SK-N-SH treated with all-trans-retinoic acid at 6 μM for 48 hours (cell line): ENCODE measurements at regions not wholly inside any gene's neighbourhood (a gene's known extent, or its start where the extent isn't known, plus 50 kb on each side); places are given as distances from the start of the nearest gene placed in this dataset.

Experiments
- ATAC-seq: fragments of 200-7000 bp; cut with Tn5 transposase; 3 replicates; pipeline ENCODE4 v1.9.1; 2020; ENCODE audit warnings: mild to moderate bottlenecking, moderate library complexity
- ARNTL ChIP-seq: fragments of 450-650 bp; formaldehyde crosslinking; IDR thresholded peaks from 2 replicates; pipeline ENCODE4 v1.5.0; 2020; ENCODE audit warnings: low read depth, mild to moderate bottlenecking, moderate library complexity, borderline replicate concordance
- CREB5 ChIP-seq: fragments of 250-450 bp; sonication (Bioruptor Pico); IDR thresholded peaks from 2 replicates; pipeline ENCODE4 v1.5.1; 2020; ENCODE audit warnings: low read depth, mild to moderate bottlenecking, moderate library complexity
- CSDC2 ChIP-seq: fragments of 250-450 bp; sonication (Bioruptor Pico); IDR thresholded peaks from 2 replicates; pipeline ENCODE4 v1.5.0; 2020; ENCODE audit warnings: mild to moderate bottlenecking, moderate library complexity
- CSRNP3 ChIP-seq: fragments of 250-450 bp; sonication (Bioruptor Pico); IDR thresholded peaks from 2 replicates; pipeline ENCODE4 v1.5.1; 2021; ENCODE audit warnings: mild to moderate bottlenecking, moderate library complexity
- OSR1 ChIP-seq: fragments of 250-450 bp; sonication (Bioruptor Pico); IDR thresholded peaks from 2 replicates; pipeline ENCODE4 v1.8.0; 2022; ENCODE audit warnings: moderate library complexity, mild to moderate bottlenecking, inconsistent platforms
- PPARA ChIP-seq: fragments of 250-450 bp; sonication (Bioruptor Pico); IDR thresholded peaks from 2 replicates; pipeline ENCODE4 v1.5.0; 2020; ENCODE audit warnings: mild to moderate bottlenecking, borderline replicate concordance
- RARB ChIP-seq: fragments of 250-450 bp; sonication (Bioruptor Pico); IDR thresholded peaks from 2 replicates; pipeline ENCODE4 v1.8.0; 2021; ENCODE audit warnings: mild to moderate bottlenecking, moderate library complexity
- SNAI2 ChIP-seq: fragments of 250-450 bp; sonication (Bioruptor Pico); IDR thresholded peaks from 2 replicates; pipeline ENCODE4 v1.5.0; 2020; ENCODE audit warnings: mild to moderate bottlenecking, moderate library complexity
- TCF4 ChIP-seq: fragments of 250-450 bp; sonication (Bioruptor Pico); IDR thresholded peaks from 2 replicates; pipeline ENCODE4 v1.8.0; 2021; ENCODE audit warnings: mild to moderate bottlenecking, moderate library complexity, borderline replicate concordance
- ZC3H10 ChIP-seq: fragments of 250-450 bp; sonication (Bioruptor Pico); IDR thresholded peaks from 2 replicates; pipeline ENCODE4 v1.5.1; 2021; ENCODE audit warnings: mild to moderate bottlenecking, moderate library complexity
- ZFP3 ChIP-seq: fragments of 250-450 bp; sonication (Bioruptor Pico); IDR thresholded peaks from 2 replicates; pipeline ENCODE4 v1.5.0; 2020; ENCODE audit warnings: mild to moderate bottlenecking, moderate library complexity
- ZNF565 ChIP-seq: fragments of 450-650 bp; formaldehyde crosslinking; conservative IDR thresholded peaks from 2 replicates; pipeline ENCODE4 v1.5.0; 2020; ENCODE audit warnings: low read depth, mild to moderate bottlenecking, moderate library complexity
- ZNF70 ChIP-seq: fragments of 450-650 bp; formaldehyde crosslinking; IDR thresholded peaks from 2 replicates; pipeline ENCODE4 v1.5.0; 2020; ENCODE audit warnings: mild to moderate bottlenecking, moderate library complexity
- ZNF8 ChIP-seq: fragments of 450-650 bp; formaldehyde crosslinking; IDR thresholded peaks from 2 replicates; pipeline ENCODE4 v1.5.0; 2020; ENCODE audit warnings: mild to moderate bottlenecking, moderate library complexity
- TF ChIP-seq, protein P1 (sequence below): fragments of 250-450 bp; sonication (Bioruptor Pico); IDR thresholded peaks from 2 replicates; pipeline ENCODE4 v1.5.0; 2020; ENCODE audit warnings: mild to moderate bottlenecking, moderate library complexity
- TF ChIP-seq, protein P2 (sequence below): fragments of 250-450 bp; sonication (Bioruptor Pico); IDR thresholded peaks from 2 replicates; pipeline ENCODE4 v1.8.0; 2020; ENCODE audit warnings: mild to moderate bottlenecking, moderate library complexity, borderline replicate concordance

DNA sequence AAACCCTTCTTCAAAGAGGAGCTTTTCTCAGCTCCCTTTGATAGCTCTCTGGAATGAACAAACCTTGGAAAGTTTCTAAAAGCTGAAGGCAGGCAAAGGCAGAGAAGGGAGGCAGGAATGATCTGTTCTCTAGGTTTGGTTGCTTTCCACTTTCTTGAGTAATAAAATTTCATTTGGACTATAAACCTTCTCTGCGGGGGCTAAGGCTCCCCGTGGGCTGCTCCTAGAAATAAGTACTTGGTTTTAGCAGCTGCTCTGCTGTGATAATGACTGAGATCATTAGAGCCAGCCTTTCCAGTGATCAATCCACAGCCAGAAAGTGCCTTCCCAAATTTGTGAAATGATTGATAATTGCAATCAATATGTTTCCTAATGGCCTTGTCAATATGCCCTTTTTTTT is 183.8 kb upstream of the HTR2A start (continued):
- TF ChIP-seq, protein P1, sequence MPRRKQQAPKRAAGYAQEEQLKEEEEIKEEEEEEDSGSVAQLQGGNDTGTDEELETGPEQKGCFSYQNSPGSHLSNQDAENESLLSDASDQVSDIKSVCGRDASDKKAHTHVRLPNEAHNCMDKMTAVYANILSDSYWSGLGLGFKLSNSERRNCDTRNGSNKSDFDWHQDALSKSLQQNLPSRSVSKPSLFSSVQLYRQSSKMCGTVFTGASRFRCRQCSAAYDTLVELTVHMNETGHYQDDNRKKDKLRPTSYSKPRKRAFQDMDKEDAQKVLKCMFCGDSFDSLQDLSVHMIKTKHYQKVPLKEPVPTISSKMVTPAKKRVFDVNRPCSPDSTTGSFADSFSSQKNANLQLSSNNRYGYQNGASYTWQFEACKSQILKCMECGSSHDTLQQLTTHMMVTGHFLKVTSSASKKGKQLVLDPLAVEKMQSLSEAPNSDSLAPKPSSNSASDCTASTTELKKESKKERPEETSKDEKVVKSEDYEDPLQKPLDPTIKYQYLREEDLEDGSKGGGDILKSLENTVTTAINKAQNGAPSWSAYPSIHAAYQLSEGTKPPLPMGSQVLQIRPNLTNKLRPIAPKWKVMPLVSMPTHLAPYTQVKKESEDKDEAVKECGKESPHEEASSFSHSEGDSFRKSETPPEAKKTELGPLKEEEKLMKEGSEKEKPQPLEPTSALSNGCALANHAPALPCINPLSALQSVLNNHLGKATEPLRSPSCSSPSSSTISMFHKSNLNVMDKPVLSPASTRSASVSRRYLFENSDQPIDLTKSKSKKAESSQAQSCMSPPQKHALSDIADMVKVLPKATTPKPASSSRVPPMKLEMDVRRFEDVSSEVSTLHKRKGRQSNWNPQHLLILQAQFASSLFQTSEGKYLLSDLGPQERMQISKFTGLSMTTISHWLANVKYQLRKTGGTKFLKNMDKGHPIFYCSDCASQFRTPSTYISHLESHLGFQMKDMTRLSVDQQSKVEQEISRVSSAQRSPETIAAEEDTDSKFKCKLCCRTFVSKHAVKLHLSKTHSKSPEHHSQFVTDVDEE, result no peak

DNA sequence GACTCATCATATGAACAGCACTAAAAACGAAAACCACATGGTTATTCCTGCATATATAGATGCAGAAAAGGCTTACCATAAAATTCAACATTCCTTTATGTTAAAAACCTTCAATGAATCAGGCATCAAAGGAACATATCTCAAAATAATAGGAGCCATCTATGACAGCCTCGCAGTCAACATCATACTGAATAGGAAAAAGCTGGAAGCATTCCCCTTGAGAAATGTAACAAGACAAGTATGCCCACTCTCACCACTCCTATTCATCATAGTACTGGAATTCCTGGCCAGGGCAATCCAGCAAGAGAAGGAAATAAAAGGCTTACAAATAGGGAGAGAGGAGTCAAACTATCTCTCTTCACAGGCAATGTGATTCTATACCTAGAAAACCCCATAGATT is 179.6 kb upstream of the HTR2A start:
- no peak for ATAC-seq
- TF ChIP-seq CSDC2 (no peak), SNAI2 (CRISPR knock-in tag) (no peak), ZNF70 (CRISPR knock-in tag) (no peak), PPARA (CRISPR knock-in tag) (no peak), RARB (CRISPR knock-in tag) (no peak), TCF4 (CRISPR knock-in tag) (no peak), ZNF8 (CRISPR knock-in tag) (no peak), ARNTL (CRISPR knock-in tag) (no peak), CREB5 (CRISPR knock-in tag) (no peak), CSRNP3 (no peak)
- TF ChIP-seq, protein P1, result no peak

DNA sequence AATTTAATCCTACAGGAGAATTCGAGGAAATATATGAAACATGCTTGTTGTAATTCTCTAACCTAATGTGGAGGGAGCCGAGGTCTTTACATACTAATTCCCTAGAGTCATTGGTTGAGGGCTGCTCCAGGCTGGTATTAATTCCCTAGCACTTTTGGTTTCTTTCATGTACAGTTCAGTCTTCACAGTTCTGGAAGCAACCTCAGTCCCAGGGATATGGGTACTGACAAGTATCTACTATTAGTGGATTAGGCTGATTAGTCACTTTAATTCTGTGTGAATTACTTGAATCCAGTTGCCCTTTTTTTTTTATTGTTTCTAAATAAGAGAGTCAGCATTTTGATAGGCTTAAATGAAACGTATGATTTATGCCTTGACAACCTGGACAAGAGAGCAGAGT is 172.3 kb upstream of the HTR2A start:
- TF ChIP-seq ZNF565 (CRISPR knock-in tag), result no peak
- TF ChIP-seq, protein P1, result no peak
- no peak for TF ChIP-seq PPARA (CRISPR knock-in tag)
- no peak for TF ChIP-seq SNAI2 (CRISPR knock-in tag)
- TF ChIP-seq CSDC2, result no peak
- TF ChIP-seq OSR1, result no peak
- TF ChIP-seq TCF4 (CRISPR knock-in tag), result no peak
- no peak for TF ChIP-seq CREB5 (CRISPR knock-in tag)
- TF ChIP-seq, protein P2, sequence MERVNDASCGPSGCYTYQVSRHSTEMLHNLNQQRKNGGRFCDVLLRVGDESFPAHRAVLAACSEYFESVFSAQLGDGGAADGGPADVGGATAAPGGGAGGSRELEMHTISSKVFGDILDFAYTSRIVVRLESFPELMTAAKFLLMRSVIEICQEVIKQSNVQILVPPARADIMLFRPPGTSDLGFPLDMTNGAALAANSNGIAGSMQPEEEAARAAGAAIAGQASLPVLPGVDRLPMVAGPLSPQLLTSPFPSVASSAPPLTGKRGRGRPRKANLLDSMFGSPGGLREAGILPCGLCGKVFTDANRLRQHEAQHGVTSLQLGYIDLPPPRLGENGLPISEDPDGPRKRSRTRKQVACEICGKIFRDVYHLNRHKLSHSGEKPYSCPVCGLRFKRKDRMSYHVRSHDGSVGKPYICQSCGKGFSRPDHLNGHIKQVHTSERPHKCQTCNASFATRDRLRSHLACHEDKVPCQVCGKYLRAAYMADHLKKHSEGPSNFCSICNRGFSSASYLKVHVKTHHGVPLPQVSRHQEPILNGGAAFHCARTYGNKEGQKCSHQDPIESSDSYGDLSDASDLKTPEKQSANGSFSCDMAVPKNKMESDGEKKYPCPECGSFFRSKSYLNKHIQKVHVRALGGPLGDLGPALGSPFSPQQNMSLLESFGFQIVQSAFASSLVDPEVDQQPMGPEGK (CRISPR knock-in tag), result no peak
- TF ChIP-seq ZC3H10 (CRISPR knock-in tag), result no peak
- TF ChIP-seq ARNTL (CRISPR knock-in tag), result no peak
- no peak for TF ChIP-seq ZFP3 (CRISPR knock-in tag)
- no peak for ATAC-seq
